HL-60 (cell line): ENCODE measurements at regions not wholly inside any gene's neighbourhood (a gene's known extent, or its start where the extent isn't known, plus 50 kb on each side); places are given as distances from the start of the nearest gene placed in this dataset.

Experiments used
- CTCF ChIP-seq: IDR thresholded peaks from one replicate; pipeline ENCODE4 v1.5.1; 2011; ENCODE audit warnings: low read length, control low read depth, inconsistent platforms; ENCODE audit not compliant: insufficient read depth
- GABPA ChIP-seq: IDR thresholded peaks from 2 replicates; pipeline ENCODE4 v1.6.1; 2012; ENCODE audit warnings: low read depth
- POLR2AphosphoS5 ChIP-seq: IDR thresholded peaks from 2 replicates; pipeline ENCODE4 v1.6.1; 2012; ENCODE audit warnings: low read depth

- no peak for TF ChIP-seq CTCF
- no peak for TF ChIP-seq POLR2AphosphoS5
- TF ChIP-seq GABPA, result no peak
Observed at GRCh38 chr3:107933450-107933849, 157.4 kb downstream of the CD47 start.
